ENCODE measurements at regions not wholly inside any gene's neighbourhood (a gene's known extent, or its start where the extent isn't known, plus 50 kb on each side); places are given as distances from the start of the nearest gene placed in this dataset.

- H3K4me2 ChIP-seq (ENCODE audit: extremely low read depth, insufficient read depth, low read length): no peak overlapping the region
- H3K4me3 ChIP-seq (replicated peaks in 1 of 4; ENCODE audit: control extremely low read depth in 1 of 4, insufficient read depth in 1 of 4, low read depth in 3 of 4, low read length in 4 of 4): no peak overlapping the region
- TF ChIP-seq CTCF (conservative IDR thresholded peaks at IDR 0.05 in 1 of 2, IDR thresholded peaks at IDR 0.05 in 1 of 2; ENCODE audit: low read depth in 1 of 2, low read length in 2 of 2) (no peak), EZH2 (IDR thresholded peaks at IDR 0.05; ENCODE audit: low read length, missing control alignments) (no peak)
- no peak for DNase-seq (ENCODE audit: low read depth in 2 of 2)
- H3K9ac ChIP-seq (ENCODE audit: insufficient read depth, low read length): no peak overlapping the region
- no peak overlapping the region for H2AFZ ChIP-seq (ENCODE audit: low read length)
- no peaks in the 10 kb centered on the region for H3K4me1 ChIP-seq (ENCODE audit: control insufficient read depth, extremely low read depth, insufficient read depth, low read length)
- no peaks in the 10 kb centered on the region for H3K9me3 ChIP-seq (ENCODE audit: control insufficient read depth, insufficient read depth, low read depth, low read length)
- no peaks in the 10 kb centered on the region for H3K27me3 ChIP-seq (ENCODE audit: control insufficient read depth, insufficient read depth, low read length)
- H4K20me1 ChIP-seq (ENCODE audit: control insufficient read depth, extremely low read depth, insufficient read depth, low read length): no peaks in the 10 kb centered on the region
- H3K79me2 ChIP-seq (ENCODE audit: control insufficient read depth, insufficient read depth, low read length): no peaks in the 10 kb centered on the region
- no peaks in the 10 kb centered on the region for H3K36me3 ChIP-seq (ENCODE audit: control insufficient read depth, insufficient read depth, low read length)
- no peak overlapping the region for H3K27ac ChIP-seq (ENCODE audit: insufficient read depth, low read length)
These were observed 301.0 kb downstream of the DOCK8 start for GRCh38 chr9:515665-516064.

GRCh38 chr9:517993-518392, 303.3 kb downstream of the DOCK8 start:
- Histone ChIP-seq H2AFZ (ENCODE audit: low read length) (no peak overlapping the region), H3K9ac (ENCODE audit: insufficient read depth, low read length) (no peak overlapping the region)
- TF ChIP-seq EZH2 (IDR thresholded peaks at IDR 0.05; ENCODE audit: low read length, missing control alignments): no peak
- no peak for TF ChIP-seq CTCF (conservative IDR thresholded peaks at IDR 0.05 in 1 of 2, IDR thresholded peaks at IDR 0.05 in 1 of 2; ENCODE audit: low read depth in 1 of 2, low read length in 2 of 2)

GRCh38 chr9:518540-518939, 303.9 kb downstream of the DOCK8 start:
- Histone ChIP-seq H3K9me3 (ENCODE audit: control insufficient read depth, insufficient read depth, low read depth, low read length) (no peaks in the 10 kb centered on the region), H3K9ac (ENCODE audit: insufficient read depth, low read length) (no peak overlapping the region), H3K4me1 (ENCODE audit: control insufficient read depth, extremely low read depth, insufficient read depth, low read length) (no peaks in the 10 kb centered on the region), H3K27ac (ENCODE audit: insufficient read depth, low read length) (no peak overlapping the region), H3K36me3 (ENCODE audit: control insufficient read depth, insufficient read depth, low read length) (no peaks in the 10 kb centered on the region), H3K79me2 (ENCODE audit: control insufficient read depth, insufficient read depth, low read length) (no peaks in the 10 kb centered on the region), H2AFZ (ENCODE audit: low read length) (no peak overlapping the region), H3K4me2 (ENCODE audit: extremely low read depth, insufficient read depth, low read length) (no peak overlapping the region), H4K20me1 (ENCODE audit: control insufficient read depth, extremely low read depth, insufficient read depth, low read length) (no peaks in the 10 kb centered on the region), H3K27me3 (ENCODE audit: control insufficient read depth, insufficient read depth, low read length) (no peaks in the 10 kb centered on the region), H3K4me3 (replicated peaks in 1 of 4; ENCODE audit: control extremely low read depth in 1 of 4, insufficient read depth in 1 of 4, low read depth in 3 of 4, low read length in 4 of 4) (no peak overlapping the region)
- TF ChIP-seq CTCF (conservative IDR thresholded peaks at IDR 0.05 in 1 of 2, IDR thresholded peaks at IDR 0.05 in 1 of 2; ENCODE audit: low read depth in 1 of 2, low read length in 2 of 2): no peak
- no peak for TF ChIP-seq EZH2 (IDR thresholded peaks at IDR 0.05; ENCODE audit: low read length, missing control alignments)
- no peak for DNase-seq (ENCODE audit: low read depth in 2 of 2)

More at GRCh38 chr9:517993-518392, 303.3 kb downstream of the DOCK8 start:
- H3K79me2 ChIP-seq (ENCODE audit: control insufficient read depth, insufficient read depth, low read length): no peaks in the 10 kb centered on the region
- no peak for DNase-seq (ENCODE audit: low read depth in 2 of 2)
- no peaks in the 10 kb centered on the region for H3K4me1 ChIP-seq (ENCODE audit: control insufficient read depth, extremely low read depth, insufficient read depth, low read length)
- H3K27me3 ChIP-seq (ENCODE audit: control insufficient read depth, insufficient read depth, low read length): no peaks in the 10 kb centered on the region
- H4K20me1 ChIP-seq (ENCODE audit: control insufficient read depth, extremely low read depth, insufficient read depth, low read length): no peaks in the 10 kb centered on the region
- no peak overlapping the region for H3K4me2 ChIP-seq (ENCODE audit: extremely low read depth, insufficient read depth, low read length)
- no peak overlapping the region for H3K27ac ChIP-seq (ENCODE audit: insufficient read depth, low read length)
- no peaks in the 10 kb centered on the region for H3K36me3 ChIP-seq (ENCODE audit: control insufficient read depth, insufficient read depth, low read length)
- no peak overlapping the region for H3K4me3 ChIP-seq (replicated peaks in 1 of 4; ENCODE audit: control extremely low read depth in 1 of 4, insufficient read depth in 1 of 4, low read depth in 3 of 4, low read length in 4 of 4)
- H3K9me3 ChIP-seq (ENCODE audit: control insufficient read depth, insufficient read depth, low read depth, low read length): no peaks in the 10 kb centered on the region

Data from fibroblast of lung (primary cell).